VCaP (cell line): ENCODE measurements at regions not wholly inside any gene's neighbourhood (a gene's known extent, or its start where the extent isn't known, plus 50 kb on each side); places are given as distances from the start of the nearest gene placed in this dataset.
"Not testable (repeated sequence)": the region's sequence is repeated elsewhere in the genome, so short reads cannot be mapped to it uniquely, and the experiment has no call there.

Experiments
- H3K27ac ChIP-seq: fragments of 450-650 bp; 2 replicates; pipeline ENCODE4 v1.5.1; 2017
- CTCF ChIP-seq: fragments of 450-650 bp; conservative IDR thresholded peaks from 2 replicates; pipeline ENCODE4 v1.5.1; 2017; ENCODE audit warnings: mild to moderate bottlenecking, moderate library complexity

GRCh38 chr12:62001424-62001823, 258.8 kb upstream of the USP15 start:
- H3K27ac ChIP-seq: no peak overlapping the region
- no peak for TF ChIP-seq CTCF

- no peak for TF ChIP-seq CTCF
- no peak overlapping the region for H3K27ac ChIP-seq
Observed at GRCh38 chr12:62003226-62003625, 257.0 kb upstream of the USP15 start.

GRCh38 chr12:62003701-62004100, 256.5 kb upstream of the USP15 start:
- no peak for TF ChIP-seq CTCF
- H3K27ac ChIP-seq: no peak overlapping the region

GRCh38 chr12:62005615-62006014, 254.6 kb upstream of the USP15 start:
- no peak overlapping the region for H3K27ac ChIP-seq
- no peak for TF ChIP-seq CTCF

GRCh38 chr12:62006076-62006732, 254.0 kb upstream of the USP15 start:
- peak; percentile 90 for TF ChIP-seq CTCF
- H3K27ac ChIP-seq: no peak overlapping the region

- TF ChIP-seq CTCF: no peak
- H3K27ac ChIP-seq: no peak overlapping the region
Observed at GRCh38 chr12:62008703-62009102, 251.5 kb upstream of the USP15 start.

GRCh38 chr12:62009445-62009844, 250.8 kb upstream of the USP15 start:
- TF ChIP-seq CTCF: no peak
- no peak overlapping the region for H3K27ac ChIP-seq

GRCh38 chr12:62010331-62010906, 249.8 kb upstream of the USP15 start:
- H3K27ac ChIP-seq: not testable (repeated sequence)

GRCh38 chr12:62010973-62011372, 249.2 kb upstream of the USP15 start:
- H3K27ac ChIP-seq: not testable (repeated sequence)
